NCI-H128 (cell line): ENCODE measurements at regions not wholly inside any gene's neighbourhood (a gene's known extent, or its start where the extent isn't known, plus 50 kb on each side); places are given as distances from the start of the nearest gene placed in this dataset.

Experiments
- DNase-seq: peaks from one replicate; lab custom pipeline; 2025; ENCODE audit not compliant: unreplicated experiment; lab: John Stamatoyannopoulos, UW

DNA sequence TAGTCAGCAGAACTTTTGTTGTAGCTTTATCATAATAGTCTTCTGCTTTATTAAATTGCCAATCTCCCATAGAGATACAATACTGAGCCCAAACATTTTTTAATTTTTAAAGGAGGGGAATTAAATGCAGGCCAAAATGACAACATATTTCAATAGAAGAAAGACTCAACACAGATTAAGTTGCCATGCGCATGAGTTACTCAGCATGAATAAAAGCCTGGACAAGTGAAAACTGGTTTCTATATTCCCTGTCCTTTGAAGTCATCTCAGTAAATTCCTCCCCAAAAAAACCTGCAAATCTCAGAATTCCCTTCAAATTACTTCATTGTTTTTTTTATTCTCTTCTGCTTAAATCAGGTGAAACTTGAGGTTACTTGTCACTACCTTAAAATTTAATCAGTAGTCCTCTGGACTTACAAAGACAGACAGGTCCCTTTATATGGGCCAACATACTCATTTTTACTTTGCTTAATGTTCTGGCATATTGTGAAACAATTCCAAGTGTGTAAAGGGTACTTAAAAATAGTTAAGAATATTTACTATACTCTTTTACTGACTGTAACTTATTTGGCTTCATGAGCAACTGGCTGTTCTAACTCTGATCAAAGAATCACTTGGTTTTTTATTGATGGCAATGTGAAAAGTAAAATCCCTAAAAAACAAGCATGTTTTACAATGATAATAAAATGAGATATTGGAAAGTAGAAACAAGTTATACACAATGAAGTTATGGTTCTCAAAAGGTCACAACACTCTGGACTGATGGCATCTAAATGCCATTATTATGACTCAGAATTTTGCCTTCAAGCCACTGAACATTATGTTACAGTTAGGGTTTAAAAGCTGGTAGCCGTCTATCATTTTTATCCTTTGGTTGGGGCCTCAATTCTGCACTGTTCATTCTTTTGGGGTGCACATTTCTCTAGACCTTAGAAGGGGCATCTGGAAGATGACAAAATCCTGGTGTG lies 49.9 kb upstream of the COL21A1 start:
- DNase-seq, result no peak
